PC-9 (cell line): ENCODE measurements at regions not wholly inside any gene's neighbourhood (a gene's known extent, or its start where the extent isn't known, plus 50 kb on each side); places are given as distances from the start of the nearest gene placed in this dataset.

ENCODE experiments used
- CTCF ChIP-seq: fragments of 200-600 bp; sonication (generic); conservative IDR thresholded peaks from 2 replicates; pipeline ENCODE4 v1.6.1; 2017; ENCODE audit warnings: mixed run types, antibody characterized with exemption, mild to moderate bottlenecking, moderate library complexity
- EZH2 ChIP-seq: fragments of 200-600 bp; sonication (generic); IDR thresholded peaks from 2 replicates; pipeline ENCODE4 v1.8.0; 2017; ENCODE audit warnings: antibody characterized with exemption, low read depth

- no peak for TF ChIP-seq EZH2
- no peak for TF ChIP-seq CTCF
These were observed 382.4 kb upstream of the MMS22L start for GRCh38 chr6:97665446-97665845.
